ENCODE measurements at regions not wholly inside any gene's neighbourhood (a gene's known extent, or its start where the extent isn't known, plus 50 kb on each side); places are given as distances from the start of the nearest gene placed in this dataset.
"Not testable (repeated sequence)": the region's sequence is repeated elsewhere in the genome, so short reads cannot be mapped to it uniquely, and the experiment has no call there.

GRCh38 chr1:234765181-234765580, 155.2 kb upstream of the IRF2BP2 start:
- no peak for DNase-seq (ENCODE audit: low read depth)

DNA sequence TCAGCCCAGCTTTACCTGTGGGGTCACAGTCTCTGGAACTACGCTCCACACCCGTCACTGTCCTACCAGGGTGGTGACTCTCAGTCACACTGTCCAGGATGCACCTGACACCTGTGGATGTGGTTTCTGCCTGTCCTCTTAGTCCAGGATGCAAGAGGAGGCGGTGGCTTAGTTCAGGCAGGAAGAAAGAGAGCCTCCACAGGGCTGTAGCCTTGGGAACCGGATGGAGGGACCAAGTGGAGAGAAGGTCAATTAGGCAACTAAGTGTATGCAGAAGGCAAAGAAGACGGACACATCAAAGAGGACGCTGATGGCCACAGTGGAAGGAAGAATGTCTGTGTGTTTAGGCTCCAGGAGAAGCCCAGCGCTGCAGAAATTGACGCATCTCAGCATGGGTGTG, 153.9 kb upstream of the IRF2BP2 start:
- DNase-seq (ENCODE audit: low read depth) = no peak

GRCh38 chr1:234763367-234763766, 153.4 kb upstream of the IRF2BP2 start:
- no peak for DNase-seq (ENCODE audit: low read depth)

- not testable (repeated sequence) for DNase-seq (ENCODE audit: low read depth)
Observed at GRCh38 chr1:234762127-234762526, 152.1 kb upstream of the IRF2BP2 start.

DNA sequence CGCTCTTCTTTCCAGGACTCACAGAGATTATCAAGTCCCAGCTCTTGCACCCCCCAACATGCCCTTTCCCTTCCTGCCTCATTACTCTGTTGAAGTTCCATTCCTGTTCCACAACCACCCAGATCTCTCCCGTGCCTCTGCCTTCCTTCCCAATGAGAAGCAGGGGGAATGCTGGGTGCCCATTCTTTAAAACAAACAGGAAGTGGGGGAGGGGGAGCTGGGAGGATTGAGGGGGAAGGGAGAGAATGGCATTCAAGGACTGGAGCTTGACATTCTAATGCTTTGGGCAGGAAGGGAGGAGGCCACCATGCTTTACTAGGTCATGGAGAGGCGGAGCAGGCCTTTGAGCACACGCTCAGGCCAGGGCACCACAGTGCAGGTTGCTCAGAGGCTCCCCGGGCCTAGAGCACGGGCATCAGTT, 150.3 kb upstream of the IRF2BP2 start:
- DNase-seq (ENCODE audit: low read depth) = no peak

DNA sequence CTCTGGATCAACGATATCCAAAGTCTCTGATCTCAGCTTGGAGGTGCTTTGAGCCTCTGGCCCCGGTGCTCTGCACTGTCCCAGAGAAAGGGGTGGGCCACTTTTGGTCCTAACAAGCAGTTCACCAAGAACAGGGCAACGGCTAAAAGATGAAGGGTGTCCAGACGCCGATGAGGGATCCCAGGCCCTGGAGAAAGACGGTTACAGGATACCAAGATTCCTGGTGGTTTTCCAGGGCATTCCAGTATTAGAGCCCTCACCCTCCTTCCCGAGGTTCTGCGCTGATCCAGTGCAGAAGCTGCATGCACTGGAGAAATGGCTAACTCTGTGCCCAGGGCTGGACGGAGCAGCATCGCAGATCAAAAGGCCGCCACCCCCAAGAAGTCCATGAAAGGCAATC, 149.9 kb upstream of the IRF2BP2 start:
- DNase-seq (ENCODE audit: low read depth) = no peak

- DNase-seq (ENCODE audit: low read depth) = no peak
Observed at GRCh38 chr1:234758851-234759250, 148.9 kb upstream of the IRF2BP2 start.

DNA sequence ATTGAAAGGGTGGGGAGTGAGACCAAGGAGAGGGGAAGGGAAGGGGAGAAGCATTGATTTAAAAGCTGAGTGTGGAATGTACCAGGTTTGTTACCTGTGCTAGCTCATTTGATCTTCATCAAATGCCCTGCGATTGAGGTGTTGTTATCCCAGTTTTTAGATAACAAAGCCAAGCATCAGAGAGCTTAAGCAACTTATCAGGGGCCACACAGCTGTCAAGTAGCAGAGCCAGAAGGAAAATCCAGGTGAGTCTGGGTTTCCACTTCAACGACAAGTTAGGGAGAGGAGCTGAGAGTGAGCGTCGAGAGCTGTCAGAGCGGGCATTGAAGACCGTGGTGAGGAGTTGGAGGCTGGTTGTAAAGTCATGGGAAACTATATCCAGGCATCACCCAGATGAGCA, 146.9 kb upstream of the IRF2BP2 start:
- no peak for DNase-seq (ENCODE audit: low read depth)

DNA sequence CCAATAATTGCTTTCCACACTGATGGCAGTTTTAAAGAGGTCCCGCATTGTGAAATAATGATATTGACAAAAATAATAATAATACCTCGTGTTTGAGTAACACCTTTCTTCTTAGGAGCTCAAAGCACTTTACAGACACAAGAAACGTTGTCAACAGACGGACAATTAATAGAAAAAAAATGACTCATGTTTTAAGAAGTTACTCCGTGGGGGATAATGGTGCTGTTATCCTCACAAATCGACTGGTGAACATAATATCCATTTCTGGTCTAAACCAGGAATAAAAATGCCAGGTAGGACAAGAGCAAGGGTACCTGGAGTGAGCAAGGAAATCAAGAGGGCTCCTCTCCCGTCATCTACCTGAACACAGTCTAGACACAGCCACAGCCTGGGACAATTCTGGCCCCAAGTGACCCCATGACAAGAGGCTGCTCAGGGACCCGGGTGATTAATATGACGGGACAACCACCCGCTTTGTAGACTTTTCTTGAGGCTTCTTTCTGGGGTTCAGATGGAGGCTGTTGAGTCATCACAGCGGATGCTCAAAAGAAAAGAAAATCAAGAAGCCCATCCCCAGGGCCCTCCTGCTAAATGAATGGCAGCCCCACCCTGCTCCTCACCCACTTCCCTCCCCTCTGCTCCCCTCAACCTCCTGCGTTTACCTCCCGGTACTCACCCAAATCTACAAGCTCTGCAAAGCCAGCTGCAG, 146.2 kb upstream of the IRF2BP2 start:
- peak; percentile 54 for DNase-seq (ENCODE audit: low read depth)

GRCh38 chr1:234755449-234755863, 145.5 kb upstream of the IRF2BP2 start:
- peak; percentile 98 for DNase-seq (ENCODE audit: low read depth)

DNA sequence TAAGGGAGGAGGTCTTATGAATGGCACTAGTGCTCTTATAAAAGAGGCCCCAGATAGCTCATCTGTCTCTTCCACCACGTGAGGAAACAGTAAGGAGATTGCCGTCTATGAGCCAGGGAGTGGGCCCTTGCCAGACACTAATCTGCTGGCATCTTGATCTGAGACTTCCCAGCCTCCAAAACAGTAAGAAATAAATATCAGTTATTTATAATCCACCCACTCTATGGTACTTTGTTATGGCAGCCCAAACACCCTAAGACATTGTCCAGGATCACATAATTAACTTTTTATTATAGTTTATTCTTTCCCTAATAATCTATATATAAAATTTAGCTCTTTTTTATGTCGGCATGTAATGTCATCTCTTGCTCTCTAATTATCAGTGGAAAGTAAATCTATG, 144.0 kb upstream of the IRF2BP2 start:
- no peak for DNase-seq (ENCODE audit: low read depth)

DNA sequence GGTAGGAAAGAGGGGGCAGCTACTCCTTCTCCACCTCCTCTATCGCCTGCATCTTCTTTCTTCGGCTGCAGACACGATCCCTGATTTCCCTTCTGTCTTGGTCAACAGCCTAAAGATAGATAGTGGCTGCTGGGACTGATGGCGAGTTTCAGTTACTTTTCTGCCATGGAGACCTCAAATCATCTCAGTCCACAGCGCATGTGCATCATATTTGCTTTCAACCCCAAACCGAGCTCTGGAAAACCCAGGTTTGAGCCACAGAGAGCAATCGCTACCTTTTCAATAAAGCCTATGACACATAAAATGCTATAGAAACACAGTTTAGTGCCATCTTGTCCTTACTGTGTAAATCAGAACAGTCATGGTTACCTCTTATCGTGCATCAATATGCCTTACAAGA, 142.9 kb upstream of the IRF2BP2 start:
- no peak for DNase-seq (ENCODE audit: low read depth)

DNA sequence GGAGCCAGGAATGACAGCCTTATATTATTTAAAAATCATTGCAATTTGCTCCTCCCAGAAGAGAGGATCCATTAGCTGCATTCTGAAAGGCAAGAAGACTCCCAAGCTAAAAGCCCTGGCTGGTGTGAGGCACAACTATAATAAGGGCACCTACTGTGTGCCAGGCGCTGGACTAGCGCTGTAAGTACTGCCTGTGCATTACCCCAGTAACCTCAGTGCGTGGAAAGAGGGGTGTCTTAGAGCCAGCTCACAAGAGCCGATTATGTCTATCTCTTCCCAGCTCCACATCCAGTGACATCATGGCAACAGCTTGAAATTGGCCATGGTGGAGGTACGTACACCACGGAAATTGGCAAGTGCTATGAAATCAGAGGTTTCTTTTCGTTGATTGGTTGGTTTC, 141.7 kb upstream of the IRF2BP2 start:
- no peak for DNase-seq (ENCODE audit: low read depth)

DNA sequence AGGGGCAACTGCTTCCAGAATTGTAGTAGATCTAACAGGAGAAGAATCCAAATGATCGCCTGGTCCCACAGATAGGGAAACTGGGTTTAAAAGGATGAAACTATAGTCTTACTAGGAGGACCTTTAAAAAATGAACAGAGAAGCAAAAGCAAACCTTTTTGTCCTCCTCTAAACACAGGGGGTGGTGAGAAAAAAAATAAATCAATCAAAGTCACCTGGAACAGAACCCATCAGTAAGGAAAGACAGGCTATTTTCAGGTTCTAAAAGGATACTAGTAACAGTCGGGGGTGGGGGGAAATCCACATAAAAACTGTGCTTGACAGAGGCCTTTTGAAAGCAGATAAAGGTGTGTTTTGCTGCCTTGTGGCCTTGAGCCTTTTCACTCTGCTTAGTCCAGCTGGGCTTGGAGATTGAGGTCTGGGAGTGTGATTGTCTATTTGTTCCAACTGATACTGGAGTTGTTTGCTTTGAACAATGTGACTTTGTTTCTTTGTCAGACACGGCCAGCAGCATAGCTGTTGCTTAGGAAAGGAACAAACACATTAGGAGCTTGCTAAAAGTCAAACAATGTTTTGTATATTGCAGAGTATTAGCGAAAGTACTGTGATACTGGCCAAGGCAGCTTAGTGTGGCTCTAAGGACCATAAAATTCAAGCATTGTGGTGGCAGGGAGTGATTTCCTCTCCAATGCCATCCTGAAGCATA, 141.1 kb upstream of the IRF2BP2 start:
- no peak for DNase-seq (ENCODE audit: low read depth)

DNA sequence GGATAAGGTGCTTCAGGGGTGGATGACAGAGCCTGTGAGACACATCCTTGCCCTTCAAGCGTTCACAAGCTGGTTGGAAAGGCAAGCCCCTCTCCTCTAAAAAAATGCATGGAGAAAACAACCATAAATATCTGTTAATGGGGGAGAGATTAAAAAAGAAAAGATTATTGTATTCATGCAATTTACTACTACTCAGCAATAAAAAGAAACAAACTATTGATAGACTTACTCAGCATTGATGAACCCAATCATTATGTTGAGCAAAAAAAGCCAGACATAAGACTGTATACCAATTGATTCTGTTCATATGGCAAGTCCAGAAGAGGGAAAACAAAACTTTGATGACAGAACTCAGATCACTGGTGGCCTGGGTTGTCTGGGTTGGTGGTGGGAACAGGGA, 138.7 kb upstream of the IRF2BP2 start:
- no peak for DNase-seq (ENCODE audit: low read depth)

GRCh38 chr1:234748066-234748465, 138.1 kb upstream of the IRF2BP2 start:
- no peak for DNase-seq (ENCODE audit: low read depth)

GRCh38 chr1:234746798-234747196, 136.8 kb upstream of the IRF2BP2 start:
- DNase-seq (ENCODE audit: low read depth) = no peak

DNA sequence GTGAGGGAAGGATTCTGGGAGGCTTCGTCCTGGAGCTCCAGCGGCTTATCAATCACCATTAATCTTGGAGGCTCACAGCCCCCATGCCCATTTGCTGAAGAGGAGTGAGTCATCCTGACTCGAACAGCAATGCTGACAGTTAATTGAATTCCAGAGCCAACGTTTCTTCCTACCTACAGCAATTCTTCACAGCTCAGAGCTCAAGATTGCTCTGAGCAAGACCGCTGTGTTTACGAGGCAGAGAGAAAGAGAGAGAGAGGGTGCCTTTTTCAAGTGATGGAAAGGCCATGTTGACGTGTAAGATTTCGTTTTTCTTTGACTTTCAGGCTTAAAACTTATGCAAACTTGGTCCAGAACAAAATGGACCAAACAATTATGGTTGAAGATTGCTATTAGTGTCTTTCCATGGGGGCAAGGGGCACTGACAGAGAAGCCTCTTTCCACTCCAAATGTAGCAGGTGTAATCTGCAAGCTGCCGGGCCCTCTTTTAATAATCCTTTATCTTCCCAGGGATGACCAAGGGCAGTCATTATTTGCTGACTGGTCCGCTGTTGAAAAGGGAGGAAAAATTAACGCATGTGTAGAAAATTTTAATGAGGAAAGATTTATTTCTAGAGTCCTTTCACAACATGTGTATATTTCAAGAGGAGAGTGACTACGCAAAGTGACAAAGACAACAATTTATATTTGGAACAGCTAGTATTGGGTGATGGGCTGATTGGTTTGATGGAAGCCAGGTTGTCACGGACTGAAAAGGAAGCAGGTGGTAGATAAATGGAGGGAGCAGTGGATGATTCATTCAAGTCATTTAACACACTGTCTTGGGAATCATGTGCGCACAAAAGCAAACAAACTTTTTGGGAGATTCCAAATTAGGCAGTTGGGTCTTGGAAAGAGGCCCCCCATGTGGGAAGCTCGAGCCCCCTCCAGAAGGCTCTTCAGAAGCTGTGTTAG, 136.1 kb upstream of the IRF2BP2 start:
- peak; percentile 15 for DNase-seq (ENCODE audit: low read depth)

- DNase-seq (ENCODE audit: low read depth) = no peak
Observed at GRCh38 chr1:234745276-234745675, 135.3 kb upstream of the IRF2BP2 start.

- peak; percentile 15 for DNase-seq (ENCODE audit: low read depth)
Observed at GRCh38 chr1:234743791-234744611, 134.0 kb upstream of the IRF2BP2 start.

DNA sequence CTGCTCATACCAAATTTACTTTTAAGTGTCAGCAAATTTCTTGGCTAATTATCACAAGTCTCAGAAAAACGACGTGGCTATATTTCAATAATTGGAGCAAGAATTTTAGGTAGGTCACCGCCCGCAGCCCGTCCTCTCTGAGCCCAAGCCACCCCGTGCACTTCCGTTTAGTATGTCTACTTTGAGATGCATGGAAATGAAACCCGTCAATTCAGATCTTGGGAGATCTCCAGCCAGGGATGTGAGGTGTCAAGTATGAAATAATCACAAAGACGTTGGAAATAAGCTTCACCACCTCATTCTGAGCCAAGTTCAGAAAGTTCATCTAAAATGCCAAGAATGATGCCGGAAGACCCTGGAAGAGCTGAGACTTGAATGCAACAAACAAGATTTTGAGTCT, 132.6 kb upstream of the IRF2BP2 start:
- no peak for DNase-seq (ENCODE audit: low read depth)
